ENCODE measurements at regions not wholly inside any gene's neighbourhood (a gene's known extent, or its start where the extent isn't known, plus 50 kb on each side); places are given as distances from the start of the nearest gene placed in this dataset.

GRCh38 chr15:35717721-35718120 lies 171.8 kb upstream of the DPH6 start:
- H3K9me3 ChIP-seq (replicated peaks; ENCODE audit: control insufficient read depth, insufficient read depth, low read length): no peaks in the 10 kb centered on the region
- WGBS (ENCODE audit: insufficient coverage, insufficient replicate concordance, low lambda C conversion rate, missing lambda C conversion rate): 18% methylated on average over 4 of the region's 4 CpGs
- RAD21 ChIA-PET (ENCODE audit: unreplicated experiment): no interaction called here
- no peaks in the 10 kb centered on the region for H3K4me1 ChIP-seq (ENCODE audit: control insufficient read depth, insufficient read depth, low read length)
- no peak overlapping the region for H3K9ac ChIP-seq (ENCODE audit: control insufficient read depth, insufficient read depth, low read length)
- no peaks in the 10 kb centered on the region for H3K36me3 ChIP-seq (ENCODE audit: control insufficient read depth in 2 of 2, insufficient read depth in 2 of 2, low read length in 1 of 2)
- ATAC-seq (no peak), FAIRE-seq (no peak), DNase-seq (ENCODE audit: low read depth, low spot score) (no peak)
- POLR2A ChIA-PET: no interaction called here
- H3K4me2 ChIP-seq (ENCODE audit: control insufficient read depth, insufficient read depth): no peak overlapping the region
- no peaks in the 10 kb centered on the region for H3K79me2 ChIP-seq (ENCODE audit: control insufficient read depth, insufficient read depth, low read length)
- CTCF ChIA-PET: no interaction called here
- no TSS peak for BruUV-seq (replicated peaks)
- no peaks in the 10 kb centered on the region for H4K20me1 ChIP-seq (ENCODE audit: control insufficient read depth, insufficient read depth)
- SMC1A ChIA-PET (ENCODE audit: uncharacterized antibody, unreplicated experiment): no interaction called here
- no peak overlapping the region for H3K27ac ChIP-seq (ENCODE audit: control insufficient read depth, insufficient read depth)
- TF ChIP-seq NFXL1 (IDR thresholded peaks at IDR 0.05; ENCODE audit: borderline replicate concordance) (no peak), RELB (IDR thresholded peaks at IDR 0.05; ENCODE audit: low read depth) (no peak), ZSCAN29 (IDR thresholded peaks at IDR 0.05) (no peak), SMAD5 (IDR thresholded peaks at IDR 0.05; ENCODE audit: low read depth) (no peak), SREBF2 (IDR thresholded peaks at IDR 0.05; ENCODE audit: low read length) (no peak), ZNF207 (IDR thresholded peaks at IDR 0.05; ENCODE audit: borderline replicate concordance) (no peak), EGR1 (IDR thresholded peaks at IDR 0.05; ENCODE audit: borderline replicate concordance in 1 of 2, low read depth in 2 of 2, low read length in 2 of 2) (no peak), ZNF687 (IDR thresholded peaks at IDR 0.05) (no peak), ZNF24 (IDR thresholded peaks at IDR 0.05) (no peak), USF2 (IDR thresholded peaks at IDR 0.05; ENCODE audit: borderline replicate concordance, low read depth, low read length) (no peak), NRF1 (conservative IDR thresholded peaks at IDR 0.05; ENCODE audit: low read depth, low read length) (no peak), MYC (IDR thresholded peaks at IDR 0.05; ENCODE audit: insufficient read depth, insufficient read length, insufficient replicate concordance, low read length, severe bottlenecking) (no peak), KDM1A (IDR thresholded peaks at IDR 0.05; ENCODE audit: borderline replicate concordance) (no peak)
- H2AFZ ChIP-seq (ENCODE audit: control insufficient read depth, low read depth, low read length): no peak overlapping the region
- in situ Hi-C loops (cut with MboI) (no loop called here), intact Hi-C loops (cut with micrococcal nuclease; ENCODE audit: unreplicated experiment) (no loop called here)
- H3K27me3 ChIP-seq (replicated peaks in 1 of 2; ENCODE audit: control insufficient read depth in 2 of 2, insufficient read depth in 2 of 2, low read length in 1 of 2): no peaks in the 10 kb centered on the region; a peak in 1 of 4 replicates
- no peak overlapping the region for H3K4me3 ChIP-seq

All from GM12878 (cell line).